ENCODE measurements at regions not wholly inside any gene's neighbourhood (a gene's known extent, or its start where the extent isn't known, plus 50 kb on each side); places are given as distances from the start of the nearest gene placed in this dataset.

DNA sequence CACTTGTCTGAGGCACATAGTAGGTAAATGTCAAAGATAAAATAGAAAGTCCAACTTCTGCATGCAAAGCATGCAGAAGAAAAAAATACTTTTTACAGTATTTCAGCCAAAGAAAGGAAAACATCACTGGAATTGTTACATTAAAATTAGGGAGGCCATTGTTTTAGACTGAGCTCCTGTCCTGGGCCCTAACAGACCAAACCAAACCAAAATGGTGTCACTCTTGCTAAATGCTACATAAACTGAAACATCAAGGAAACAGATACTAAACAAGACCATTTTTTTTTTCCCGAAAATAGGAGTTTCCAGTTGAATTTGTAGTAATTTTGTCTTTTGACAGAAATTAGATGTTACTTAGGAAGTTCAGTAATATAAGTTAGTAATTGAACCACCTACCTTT is 508.8 kb downstream of the DSC3 start:
- Mint-ChIP-seq H3K27ac (no peak overlapping the region), H3K9me3 (peaks cover 2 to 17% (median 14%) of the 10 kb centered on the region in 8 donors), H3K27me3 (no peaks in the 10 kb centered on the region), H3K36me3 (no peaks in the 10 kb centered on the region), H3K4me3 (no peak overlapping the region), H3K4me1 (no peaks in the 10 kb centered on the region)
- H3K36me3 ChIP-seq (ENCODE audit: insufficient read depth, low read length) = no peaks in the 10 kb centered on the region
- no peaks in the 10 kb centered on the region for H3K9me3 ChIP-seq (ENCODE audit: control insufficient read depth in 1 of 2, low read length in 2 of 2)
- no peaks in the 10 kb centered on the region for H3K27me3 ChIP-seq (ENCODE audit: insufficient read depth, low read length)
- intact Hi-C loops (cut with micrococcal nuclease) = no loop called here
- CTCF ChIA-PET (ENCODE audit: partially characterized antibody) = no interaction called here
- H3K4me3 ChIP-seq (ENCODE audit: low read length in 2 of 2) = no peak overlapping the region
- DNase-seq = no peak
- H3K27ac ChIP-seq (ENCODE audit: low read depth, low read length) = no peak overlapping the region
- POLR2A ChIA-PET (ENCODE audit: partially characterized antibody) = no interaction called here
- no peaks in the 10 kb centered on the region for H3K4me1 ChIP-seq (ENCODE audit: insufficient read depth, low read length)

GRCh38 chr18:30527917-30528316 is 514.6 kb downstream of the DSC3 start:
- no peak overlapping the region for H3K4me3 ChIP-seq (ENCODE audit: low read length in 2 of 2)
- intact Hi-C loops (cut with micrococcal nuclease) = no loop called here
- H3K27me3 ChIP-seq (ENCODE audit: insufficient read depth, low read length) = no peaks in the 10 kb centered on the region
- no peak overlapping the region for H3K27ac ChIP-seq (ENCODE audit: low read depth, low read length)
- no peak for DNase-seq
- Mint-ChIP-seq H3K4me1 (no peaks in the 10 kb centered on the region), H3K36me3 (no peaks in the 10 kb centered on the region), H3K27ac (no peak overlapping the region), H3K27me3 (no peaks in the 10 kb centered on the region), H3K4me3 (no peak overlapping the region), H3K9me3 (peaks cover 2 to 23% (median 6%) of the 10 kb centered on the region in 8 donors)
- H3K36me3 ChIP-seq (ENCODE audit: insufficient read depth, low read length) = no peaks in the 10 kb centered on the region
- H3K9me3 ChIP-seq (ENCODE audit: control insufficient read depth in 1 of 2, low read length in 2 of 2) = no peaks in the 10 kb centered on the region
- CTCF ChIA-PET (ENCODE audit: partially characterized antibody) = no interaction called here
- POLR2A ChIA-PET (ENCODE audit: partially characterized antibody) = no interaction called here
- H3K4me1 ChIP-seq (ENCODE audit: insufficient read depth, low read length) = no peaks in the 10 kb centered on the region

DNA sequence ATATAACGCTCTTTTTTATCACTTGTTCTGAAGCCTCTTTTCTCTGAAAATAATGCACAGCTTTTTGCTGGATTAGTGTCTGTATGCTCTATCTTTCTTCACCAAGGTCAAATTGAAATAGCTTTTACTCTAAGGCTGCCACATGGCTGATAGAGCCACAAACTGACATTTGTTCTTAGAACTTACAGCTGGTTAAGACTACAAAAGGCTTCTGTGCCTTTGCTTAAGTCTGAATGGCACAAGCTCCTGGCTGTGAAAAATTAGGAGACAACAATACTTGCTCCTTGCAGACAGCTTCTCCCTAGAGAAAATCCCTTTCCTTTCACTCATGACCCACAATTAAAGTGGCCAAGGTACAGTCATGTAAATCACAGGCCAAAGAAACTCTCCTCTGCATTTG is 515.3 kb downstream of the DSC3 start:
- Mint-ChIP-seq H3K27me3 (no peaks in the 10 kb centered on the region), H3K4me1 (no peaks in the 10 kb centered on the region), H3K9me3 (peaks cover 2 to 23% (median 5%) of the 10 kb centered on the region in 8 donors), H3K27ac (no peak overlapping the region), H3K36me3 (no peaks in the 10 kb centered on the region), H3K4me3 (no peak overlapping the region)
- POLR2A ChIA-PET (ENCODE audit: partially characterized antibody) = no interaction called here
- H3K4me3 ChIP-seq (ENCODE audit: low read length in 2 of 2) = no peak overlapping the region
- no peaks in the 10 kb centered on the region for H3K9me3 ChIP-seq (ENCODE audit: control insufficient read depth in 1 of 2, low read length in 2 of 2)
- intact Hi-C loops (cut with micrococcal nuclease) = no loop called here
- no peaks in the 10 kb centered on the region for H3K36me3 ChIP-seq (ENCODE audit: insufficient read depth, low read length)
- H3K27ac ChIP-seq (ENCODE audit: low read depth, low read length) = no peak overlapping the region
- no peaks in the 10 kb centered on the region for H3K27me3 ChIP-seq (ENCODE audit: insufficient read depth, low read length)
- H3K4me1 ChIP-seq (ENCODE audit: insufficient read depth, low read length) = no peaks in the 10 kb centered on the region
- no peak for DNase-seq
- CTCF ChIA-PET (ENCODE audit: partially characterized antibody) = no interaction called here

- no peak overlapping the region for H3K27ac ChIP-seq (ENCODE audit: low read depth, low read length)
- peaks cover 2 to 25% (median 8%) of the 10 kb centered on the region in 8 donors for H3K9me3 Mint-ChIP-seq
- no peaks in the 10 kb centered on the region for H3K36me3 Mint-ChIP-seq
- CTCF ChIA-PET (ENCODE audit: partially characterized antibody) = no interaction called here
- H3K27ac Mint-ChIP-seq = no peak overlapping the region
- intact Hi-C loops (cut with micrococcal nuclease) = no loop called here
- no peaks in the 10 kb centered on the region for H3K4me1 ChIP-seq (ENCODE audit: insufficient read depth, low read length)
- no peak overlapping the region for H3K4me3 Mint-ChIP-seq
- no peaks in the 10 kb centered on the region for H3K36me3 ChIP-seq (ENCODE audit: insufficient read depth, low read length)
- no peak for DNase-seq
- H3K9me3 ChIP-seq (ENCODE audit: control insufficient read depth in 1 of 2, low read length in 2 of 2) = no peaks in the 10 kb centered on the region
- H3K27me3 ChIP-seq (ENCODE audit: insufficient read depth, low read length) = no peaks in the 10 kb centered on the region
- H3K4me1 Mint-ChIP-seq = no peaks in the 10 kb centered on the region
- POLR2A ChIA-PET (ENCODE audit: partially characterized antibody) = no interaction called here
- no peak overlapping the region for H3K4me3 ChIP-seq (ENCODE audit: low read length in 2 of 2)
- H3K27me3 Mint-ChIP-seq = no peaks in the 10 kb centered on the region
These were observed 520.1 kb downstream of the DSC3 start for GRCh38 chr18:30522288-30522929.

- H3K4me1 ChIP-seq (ENCODE audit: insufficient read depth, low read length) = no peaks in the 10 kb centered on the region
- CTCF ChIA-PET (ENCODE audit: partially characterized antibody) = no interaction called here
- intact Hi-C loops (cut with micrococcal nuclease) = no loop called here
- H3K27me3 ChIP-seq (ENCODE audit: insufficient read depth, low read length) = no peaks in the 10 kb centered on the region
- Mint-ChIP-seq H3K4me3 (no peak overlapping the region), H3K27me3 (no peaks in the 10 kb centered on the region), H3K36me3 (no peaks in the 10 kb centered on the region), H3K9me3 (peaks cover 3 to 19% (median 10%) of the 10 kb centered on the region in 8 donors), H3K4me1 (no peaks in the 10 kb centered on the region), H3K27ac (no peak overlapping the region)
- POLR2A ChIA-PET (ENCODE audit: partially characterized antibody) = no interaction called here
- no peaks in the 10 kb centered on the region for H3K36me3 ChIP-seq (ENCODE audit: insufficient read depth, low read length)
- H3K4me3 ChIP-seq (ENCODE audit: low read length in 2 of 2) = no peak overlapping the region
- H3K27ac ChIP-seq (ENCODE audit: low read depth, low read length) = no peak overlapping the region
- no peaks in the 10 kb centered on the region for H3K9me3 ChIP-seq (ENCODE audit: control insufficient read depth in 1 of 2, low read length in 2 of 2)
- DNase-seq = no peak
These were observed 528.5 kb downstream of the DSC3 start for GRCh38 chr18:30514059-30514458.

DNA sequence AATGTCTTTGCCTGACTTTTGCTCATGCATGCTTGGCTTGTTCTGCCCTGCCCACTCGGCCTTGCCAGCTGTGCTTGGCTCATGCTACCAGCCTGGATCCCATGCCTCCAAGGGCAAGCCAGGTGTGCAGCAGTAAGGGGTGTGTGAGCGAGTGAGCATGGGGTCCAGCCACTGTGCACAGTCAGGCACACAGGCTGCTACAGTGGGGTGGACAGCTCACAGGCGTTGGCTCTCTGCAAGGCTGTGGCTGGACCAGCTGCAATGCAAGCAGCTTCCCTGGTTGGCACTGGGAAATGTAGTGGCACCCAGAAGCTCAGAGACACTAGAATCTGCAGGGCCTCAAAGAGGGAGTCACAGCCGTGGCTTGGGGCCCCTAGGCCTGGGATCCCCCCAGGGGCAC is 529.7 kb downstream of the DSC3 start:
- no peaks in the 10 kb centered on the region for H3K27me3 ChIP-seq (ENCODE audit: insufficient read depth, low read length)
- no peak overlapping the region for H3K27ac Mint-ChIP-seq
- CTCF ChIA-PET (ENCODE audit: partially characterized antibody) = no interaction called here
- H3K9me3 ChIP-seq (ENCODE audit: control insufficient read depth in 1 of 2, low read length in 2 of 2) = no peaks in the 10 kb centered on the region
- no peaks in the 10 kb centered on the region for H3K4me1 Mint-ChIP-seq
- H3K36me3 ChIP-seq (ENCODE audit: insufficient read depth, low read length) = no peaks in the 10 kb centered on the region
- H3K27me3 Mint-ChIP-seq = no peaks in the 10 kb centered on the region
- H3K4me3 Mint-ChIP-seq = no peak overlapping the region
- no peaks in the 10 kb centered on the region for H3K4me1 ChIP-seq (ENCODE audit: insufficient read depth, low read length)
- peaks cover 0 to 19% (median 8%) of the 10 kb centered on the region in 8 donors for H3K9me3 Mint-ChIP-seq
- H3K4me3 ChIP-seq (ENCODE audit: low read length in 2 of 2) = no peak overlapping the region
- DNase-seq = no peak
- POLR2A ChIA-PET (ENCODE audit: partially characterized antibody) = no interaction called here
- intact Hi-C loops (cut with micrococcal nuclease) = no loop called here
- H3K27ac ChIP-seq (ENCODE audit: low read depth, low read length) = no peak overlapping the region
- H3K36me3 Mint-ChIP-seq = no peaks in the 10 kb centered on the region

DNA sequence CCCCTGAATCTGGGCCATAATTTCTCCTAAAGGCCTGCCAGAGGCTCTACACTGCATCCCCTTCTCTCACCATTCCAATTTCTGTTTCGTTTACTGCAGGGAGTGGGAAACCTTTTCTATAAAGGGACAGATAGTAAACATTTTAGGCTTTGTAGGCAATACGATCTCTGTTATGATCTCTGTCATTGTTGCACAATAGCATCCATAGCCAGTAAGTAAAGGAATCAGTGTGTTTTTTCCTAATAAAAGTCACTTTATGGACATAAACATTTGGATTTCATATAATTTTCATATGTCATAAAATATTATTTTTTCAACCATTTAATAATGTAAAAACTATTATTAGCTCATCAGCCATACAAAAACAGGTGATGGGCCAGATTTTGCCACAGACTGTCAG is 531.7 kb downstream of the DSC3 start:
- intact Hi-C loops (cut with micrococcal nuclease) = no loop called here
- Mint-ChIP-seq H3K4me1 (no peaks in the 10 kb centered on the region), H3K9me3 (peaks cover 0 to 12% (median 7%) of the 10 kb centered on the region in 8 donors), H3K27ac (no peak overlapping the region), H3K4me3 (no peak overlapping the region), H3K27me3 (no peaks in the 10 kb centered on the region), H3K36me3 (no peaks in the 10 kb centered on the region)
- no peak overlapping the region for H3K4me3 ChIP-seq (ENCODE audit: low read length in 2 of 2)
- DNase-seq = no peak
- POLR2A ChIA-PET (ENCODE audit: partially characterized antibody) = no interaction called here
- H3K4me1 ChIP-seq (ENCODE audit: insufficient read depth, low read length) = no peaks in the 10 kb centered on the region
- no peaks in the 10 kb centered on the region for H3K36me3 ChIP-seq (ENCODE audit: insufficient read depth, low read length)
- H3K9me3 ChIP-seq (ENCODE audit: control insufficient read depth in 1 of 2, low read length in 2 of 2) = no peaks in the 10 kb centered on the region
- CTCF ChIA-PET (ENCODE audit: partially characterized antibody) = no interaction called here
- H3K27me3 ChIP-seq (ENCODE audit: insufficient read depth, low read length) = no peaks in the 10 kb centered on the region
- H3K27ac ChIP-seq (ENCODE audit: low read depth, low read length) = no peak overlapping the region

- ChIA-PET CTCF (ENCODE audit: partially characterized antibody) (no interaction called here), POLR2A (ENCODE audit: partially characterized antibody) (no interaction called here)
- Mint-ChIP-seq H3K27ac (no peak overlapping the region), H3K9me3 (peaks cover 0 to 11% (median under 1%) of the 10 kb centered on the region in 8 donors), H3K4me1 (no peaks in the 10 kb centered on the region), H3K36me3 (no peaks in the 10 kb centered on the region), H3K27me3 (no peaks in the 10 kb centered on the region), H3K4me3 (no peak overlapping the region)
- Histone ChIP-seq H3K4me3 (ENCODE audit: low read length in 2 of 2) (no peak overlapping the region), H3K36me3 (ENCODE audit: insufficient read depth, low read length) (no peaks in the 10 kb centered on the region), H3K27me3 (ENCODE audit: insufficient read depth, low read length) (no peaks in the 10 kb centered on the region), H3K4me1 (ENCODE audit: insufficient read depth, low read length) (no peaks in the 10 kb centered on the region), H3K9me3 (ENCODE audit: control insufficient read depth in 1 of 2, low read length in 2 of 2) (no peaks in the 10 kb centered on the region), H3K27ac (ENCODE audit: low read depth, low read length) (no peak overlapping the region)
- intact Hi-C loops (cut with micrococcal nuclease) = no loop called here
- DNase-seq = no peak
These were observed 540.9 kb downstream of the DSC3 start for GRCh38 chr18:30501594-30501993.

Measured in CD4-positive, alpha-beta memory T cell (primary cell).